H1 (cell line): ENCODE measurements at regions not wholly inside any gene's neighbourhood (a gene's known extent, or its start where the extent isn't known, plus 50 kb on each side); places are given as distances from the start of the nearest gene placed in this dataset.

ENCODE experiments used
- CTCF ChIA-PET: fragments of 300-600 bp; sonication (Branson Sonifier 250); formaldehyde crosslinking; loops from one replicate; lab custom pipeline; 2021; ENCODE audit not compliant: partially characterized antibody; lab: Charles Lee
- POLR2A ChIA-PET: fragments of 300-600 bp; sonication (Branson Sonifier 250); formaldehyde crosslinking; loops from one replicate; lab custom pipeline; 2021; ENCODE audit warnings: inconsistent platforms; ENCODE audit not compliant: partially characterized antibody; lab: Charles Lee
- DNase-seq, 2 experiments: peaks; one replicate each; pipeline versions ENCODE4 v3.0.0 to v3.0.0-alpha.2; 2010 to 2022; ENCODE audit warnings: low spot score in 2 of 2, low read depth in 1 of 2, mixed read lengths in 1 of 2
- FAIRE-seq: peaks from 2 replicates; lab custom pipeline; 2011; peaks lifted over from hg19 to GRCh38; lab: Jason Lieb, UNC
- H2AFZ ChIP-seq: 2 replicates; pipeline ENCODE4 v1.8.1; 2012; ENCODE audit warnings: low read length, inconsistent platforms
- H2AK5ac ChIP-seq: 2 replicates; pipeline ENCODE4 v1.6.1; 2013; ENCODE audit warnings: low read depth, low read length
- H2BK120ac ChIP-seq: replicated peaks from 2 replicates; pipeline ENCODE3; 2013; ENCODE audit warnings: low read depth, low read length, inconsistent platforms
- H2BK12ac ChIP-seq: 2 replicates; pipeline ENCODE4 v1.6.1; 2013; ENCODE audit warnings: low read depth, low read length
- H2BK15ac ChIP-seq: 2 replicates; pipeline ENCODE4 v1.6.1; 2013; ENCODE audit warnings: low read length
- H2BK20ac ChIP-seq: 2 replicates; pipeline ENCODE4 v1.6.1; 2013; ENCODE audit warnings: low read length
- H2BK5ac ChIP-seq: 2 replicates; pipeline ENCODE4 v1.6.1; 2013; ENCODE audit warnings: low read depth, low read length
- H3K14ac ChIP-seq: 2 replicates; pipeline ENCODE4 v1.6.1; 2013; ENCODE audit warnings: inconsistent platforms; ENCODE audit not compliant: insufficient read length
- H3K18ac ChIP-seq: 2 replicates; pipeline ENCODE4 v1.6.1; 2013; ENCODE audit warnings: low read length; ENCODE audit errors: extremely low read depth
- H3K23ac ChIP-seq: 2 replicates; pipeline ENCODE4 v1.6.1; 2013; ENCODE audit warnings: inconsistent platforms; ENCODE audit not compliant: insufficient read length
- H3K23me2 ChIP-seq: 2 replicates; pipeline ENCODE4 v1.6.1; 2013; ENCODE audit warnings: low read depth, low read length
- H3K27ac ChIP-seq: 2 replicates; pipeline ENCODE4 v1.6.1; 2011; ENCODE audit warnings: low read depth, low read length, inconsistent platforms
- H3K27me3 ChIP-seq, 4 experiments: replicated peaks in 1 of 4; 1 replicate in 1 of 4; 2 replicates in 3 of 4; pipeline versions ENCODE4 v1.6.1 to v1.8.1; 2011 to 2013; ENCODE audit warnings: low read length in 3 of 4, mild to moderate bottlenecking in 3 of 4, inconsistent platforms in 2 of 4, mixed read lengths in 2 of 4, moderate library complexity in 1 of 4; ENCODE audit not compliant: control insufficient read depth in 3 of 4, insufficient read depth in 3 of 4; ENCODE audit errors: extremely low read depth in 1 of 4
- H3K36me3 ChIP-seq, 4 experiments: 2 replicates each; pipeline versions ENCODE4 v1.6.1 to v1.8.1; 2011 to 2013; ENCODE audit warnings: mild to moderate bottlenecking in 4 of 4, low read length in 3 of 4, moderate library complexity in 2 of 4, control low read depth in 1 of 4, inconsistent platforms in 1 of 4; ENCODE audit not compliant: insufficient read depth in 4 of 4, control insufficient read depth in 2 of 4
- H3K4ac ChIP-seq: replicated peaks from 2 replicates; pipeline ENCODE3; 2013; ENCODE audit warnings: low read length, low read depth, mixed read lengths, inconsistent platforms; ENCODE audit not compliant: insufficient read length
- H3K4me1 ChIP-seq, 4 experiments: replicated peaks in 1 of 4; 1 replicate in 1 of 4; 2 replicates in 3 of 4; pipeline versions ENCODE4 v1.6.1 to v1.8.1; 2011 to 2013; ENCODE audit warnings: low read length in 3 of 4, inconsistent platforms in 2 of 4, mixed read lengths in 1 of 4; ENCODE audit not compliant: insufficient read depth in 4 of 4, control insufficient read depth in 3 of 4
- H3K4me2 ChIP-seq, 2 experiments: 2 replicates each; pipeline versions ENCODE4 v1.6.1 to v1.8.1; 2011 to 2013; ENCODE audit warnings: low read depth in 2 of 2, low read length in 2 of 2, control low read depth in 1 of 2, inconsistent platforms in 1 of 2, mild to moderate bottlenecking in 1 of 2; ENCODE audit not compliant: insufficient read depth in 1 of 2
- H3K4me3 ChIP-seq, 4 experiments: fragments of 200-600, 300-600 bp in 1 of 4; sonication (generic), shearing (Covaris generic), sonication (Bioruptor Twin) in 1 of 4; 2 replicates each; pipeline versions ENCODE4 v1.5.1 to v1.8.1; 2011 to 2016; ENCODE audit warnings: low read length in 4 of 4, low read depth in 3 of 4, control low read depth in 2 of 4, inconsistent platforms in 2 of 4, mild to moderate bottlenecking in 2 of 4, mixed read lengths in 1 of 4, moderate library complexity in 1 of 4; ENCODE audit not compliant: insufficient read depth in 2 of 4; ENCODE audit errors: extremely low read depth in 1 of 4
- H3K56ac ChIP-seq: replicated peaks from 2 replicates; pipeline ENCODE3; 2013; ENCODE audit warnings: low read depth, mild to moderate bottlenecking, mixed read lengths, low read length, inconsistent platforms; ENCODE audit not compliant: insufficient read length
- H3K79me1 ChIP-seq: 2 replicates; pipeline ENCODE4 v1.6.1; 2013; ENCODE audit warnings: low read depth, low read length, control low read depth
- H3K79me2 ChIP-seq, 2 experiments: 2 replicates each; pipeline versions ENCODE4 v1.6.1 to v1.8.1; 2012 to 2013; ENCODE audit warnings: low read length in 2 of 2, mild to moderate bottlenecking in 2 of 2, inconsistent platforms in 1 of 2; ENCODE audit not compliant: insufficient read depth in 2 of 2, control insufficient read depth in 1 of 2
- H3K9ac ChIP-seq, 4 experiments: replicated peaks in 1 of 4; 1 replicate in 1 of 4; 2 replicates in 3 of 4; pipeline versions ENCODE4 v1.6.1 to v1.8.1; 2011 to 2013; ENCODE audit warnings: low read depth in 3 of 4, low read length in 3 of 4, control low read depth in 2 of 4, mild to moderate bottlenecking in 2 of 4, moderate library complexity in 2 of 4, inconsistent platforms in 1 of 4; ENCODE audit errors: extremely low read depth in 1 of 4
- H3K9me3 ChIP-seq, 2 experiments: 2 replicates each; pipeline versions ENCODE4 v1.6.1 to v1.8.1; 2012 to 2013; ENCODE audit warnings: mild to moderate bottlenecking in 2 of 2, moderate library complexity in 2 of 2, control low read depth in 1 of 2, inconsistent platforms in 1 of 2, low read depth in 1 of 2, low read length in 1 of 2, mixed read lengths in 1 of 2; ENCODE audit not compliant: insufficient read depth in 2 of 2
- H4K20me1 ChIP-seq, 2 experiments: replicated peaks in 1 of 2; 2 replicates each; pipeline versions ENCODE3 to v1.8.1; 2011 to 2013; ENCODE audit warnings: inconsistent platforms in 2 of 2, low read length in 2 of 2, mild to moderate bottlenecking in 1 of 2; ENCODE audit not compliant: insufficient read depth in 2 of 2, control insufficient read depth in 1 of 2
- H4K5ac ChIP-seq: 2 replicates; pipeline ENCODE4 v1.6.1; 2013; ENCODE audit warnings: low read length, low read depth, mixed read lengths, inconsistent platforms; ENCODE audit not compliant: insufficient read length
- H4K8ac ChIP-seq: 2 replicates; pipeline ENCODE4 v1.8.0; 2013; ENCODE audit warnings: mild to moderate bottlenecking, moderate library complexity, low read length, inconsistent platforms; ENCODE audit not compliant: insufficient read depth; ENCODE audit errors: extremely low read depth
- H4K91ac ChIP-seq: replicated peaks from 2 replicates; pipeline ENCODE3; 2013; ENCODE audit warnings: low read length, mixed read lengths, inconsistent platforms; ENCODE audit not compliant: insufficient read length
- ASH2L ChIP-seq: fragments of 200-600, 300-600 bp; sonication (generic); IDR thresholded peaks from one replicate; pipeline ENCODE4 v1.7.1; 2017; ENCODE audit warnings: low read length
- HDAC6 ChIP-seq: IDR thresholded peaks from one replicate; pipeline ENCODE4 v1.7.1; 2012; ENCODE audit warnings: low read depth, mild to moderate bottlenecking, inconsistent platforms, low read length, moderate library complexity
- SAP30 ChIP-seq: fragments of 300-600 bp; sonication (generic); IDR thresholded peaks from 2 replicates; pipeline ENCODE4 v1.7.1; 2012; ENCODE audit warnings: low read length, moderate library complexity, mild to moderate bottlenecking, inconsistent platforms; ENCODE audit not compliant: insufficient read depth, insufficient replicate concordance
- WGBS, 2 experiments: shearing (Covaris generic) in 1 of 2; methylation state at CpG; one replicate each; pipeline versions ENCODE4 v1.1.6 to v1.1.7; 2013 to 2015; ENCODE audit warnings: low lambda C conversion rate in 2 of 2, mixed read lengths in 2 of 2, inconsistent platforms in 1 of 2, low coverage in 1 of 2, missing lambda C conversion rate in 1 of 2; ENCODE audit not compliant: insufficient replicate concordance in 2 of 2, insufficient coverage in 1 of 2, insufficient read length in 1 of 2; ENCODE audit errors: extremely low coverage in 1 of 2, missing lambda C conversion rate in 1 of 2; 5-methylcytosine and 5-hydroxymethylcytosine counted together

- Histone ChIP-seq H3K9me3 (no peaks in the 10 kb centered on the region), H3K79me2 (no peaks in the 10 kb centered on the region), H2BK15ac (no peak overlapping the region), H3K4me2 (no peak overlapping the region), H4K91ac (no peak overlapping the region), H3K14ac (no peak overlapping the region), H3K18ac (no peak overlapping the region), H3K27ac (no peak overlapping the region), H3K79me1 (no peaks in the 10 kb centered on the region), H2AK5ac (no peak overlapping the region), H3K27me3 (no peaks in the 10 kb centered on the region), H3K56ac (no peak overlapping the region), H3K4me3 (no peak overlapping the region), H3K23me2 (no peaks in the 10 kb centered on the region), H3K36me3 (no peaks in the 10 kb centered on the region), H2BK12ac (no peak overlapping the region), H2AFZ (no peak overlapping the region), H2BK20ac (no peak overlapping the region), H4K8ac (no peak overlapping the region), H4K20me1 (no peaks in the 10 kb centered on the region), H3K23ac (no peak overlapping the region), H3K4me1 (no peaks in the 10 kb centered on the region), H3K9ac (no peak overlapping the region), H4K5ac (no peak overlapping the region), H2BK5ac (no peak overlapping the region), H2BK120ac (no peak overlapping the region), H3K4ac (no peak overlapping the region)
- DNase-seq = no peak
- FAIRE-seq = no peak
- CTCF ChIA-PET = interaction anchor here (1.9 kb wide), 1 partner anchor 255 kb away, joined by 6 read pairs; no protein-coding TSS in a partner anchor
- WGBS, 2 experiments = 87% methylated on average over 2 of the region's 2 CpGs; no CpG with 5 or more reads in 1 of the 2 experiments
- TF ChIP-seq SAP30 (no peak), ASH2L (no peak), HDAC6 (no peak)
- POLR2A ChIA-PET = no interaction called here
Observed at GRCh38 chr13:107900775-107901174, 314.6 kb downstream of the LIG4 start.
